Tongue (tissue), 1 donor: ENCODE measurements at regions not wholly inside any gene's neighbourhood (a gene's known extent, or its start where the extent isn't known, plus 50 kb on each side); places are given as distances from the start of the nearest gene placed in this dataset.

ENCODE experiments used
- DNase-seq: peaks from one replicate; pipeline ENCODE4 v3.0.0-alpha.2; 2015

DNA sequence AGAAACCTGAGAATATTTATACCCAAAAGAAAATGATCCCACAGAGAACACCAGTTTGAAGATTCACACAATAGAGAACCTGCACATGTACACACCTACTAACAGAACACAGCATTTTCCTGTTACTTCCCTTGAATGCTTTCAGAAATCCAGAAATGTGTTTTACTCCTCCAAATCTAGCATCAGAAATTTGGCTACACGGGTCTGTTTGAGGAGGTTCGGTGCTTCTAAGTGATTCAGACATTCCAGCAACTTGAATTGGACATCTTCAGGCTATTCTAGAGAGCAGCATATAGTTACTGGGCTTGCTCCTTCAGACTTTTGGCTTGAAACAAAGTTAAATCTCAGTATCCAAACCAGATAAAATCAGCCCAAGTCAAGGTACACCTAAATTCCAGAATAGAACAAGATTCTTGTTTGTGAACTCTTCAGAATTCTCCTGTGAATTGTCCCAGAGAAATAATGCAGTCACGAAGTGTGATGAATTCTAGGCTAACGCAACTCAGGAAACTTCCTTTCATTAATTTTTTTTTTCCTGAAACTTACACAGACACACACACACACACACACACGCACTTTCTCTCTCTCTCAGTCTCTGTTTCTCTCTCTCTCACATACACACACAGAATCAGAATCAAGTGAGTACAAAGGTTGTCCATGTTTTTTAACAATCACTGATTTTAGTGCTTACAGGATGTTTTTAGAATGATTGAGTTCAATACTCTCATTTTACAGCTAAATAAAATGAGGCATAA, 278.4 kb upstream of the SNX7 start:
- no peak for DNase-seq

DNA sequence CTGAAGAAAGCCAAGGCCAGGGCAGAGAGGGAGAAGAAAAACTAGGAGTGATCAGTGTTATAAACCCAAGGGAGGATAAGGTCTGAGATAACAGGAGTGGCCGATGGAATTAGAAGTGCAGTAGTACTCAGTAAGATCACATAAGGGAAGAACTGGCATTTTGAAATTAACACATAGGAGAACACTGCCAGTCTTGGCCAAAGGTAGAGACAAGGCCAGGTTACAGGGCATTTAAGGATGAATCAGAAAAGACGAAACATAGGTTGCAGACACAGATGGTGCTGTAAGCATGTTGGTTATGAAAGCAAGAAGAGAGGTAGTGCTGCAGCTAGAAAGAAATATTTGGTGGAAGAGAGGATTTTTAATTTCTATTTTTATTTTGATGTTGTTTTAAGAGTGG, 278.9 kb upstream of the SNX7 start:
- no peak for DNase-seq

DNA sequence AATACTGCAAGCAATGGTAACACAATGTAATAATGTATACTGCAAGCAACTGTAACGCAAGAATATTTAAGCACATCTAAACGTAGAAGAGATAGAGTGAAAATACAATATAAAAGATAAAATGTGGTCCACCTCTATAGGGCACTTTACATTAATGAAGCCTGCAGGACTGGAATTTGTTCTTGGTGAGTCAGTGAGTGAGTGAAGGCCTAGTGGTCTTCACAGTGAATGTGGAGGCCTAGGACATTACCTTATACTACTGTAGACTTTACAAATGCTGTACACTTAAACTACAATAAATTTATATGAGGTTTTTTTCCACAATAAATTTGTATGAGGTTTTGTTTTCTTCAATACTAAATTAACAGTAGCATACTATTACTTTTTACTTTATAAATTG, 287.4 kb upstream of the SNX7 start:
- DNase-seq = no peak

DNA sequence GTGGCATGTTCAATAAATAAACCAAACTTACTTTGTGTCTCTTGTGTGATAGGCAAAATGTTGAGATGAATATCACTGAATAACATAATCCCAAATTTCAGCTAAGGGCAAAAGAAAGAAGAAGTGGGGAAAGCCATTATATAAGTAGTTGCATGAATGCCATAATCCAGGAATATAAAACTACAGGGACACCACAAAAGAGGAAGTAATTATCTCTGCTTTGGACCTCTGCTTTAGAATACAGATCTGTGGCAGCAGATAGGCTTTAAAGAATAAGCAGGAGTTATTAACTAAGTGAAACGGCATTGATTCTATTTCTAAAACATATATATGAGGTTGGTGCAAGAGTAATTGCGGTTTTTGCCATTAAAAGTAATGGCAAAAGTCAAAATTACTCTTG, 288.5 kb upstream of the SNX7 start:
- no peak for DNase-seq

DNA sequence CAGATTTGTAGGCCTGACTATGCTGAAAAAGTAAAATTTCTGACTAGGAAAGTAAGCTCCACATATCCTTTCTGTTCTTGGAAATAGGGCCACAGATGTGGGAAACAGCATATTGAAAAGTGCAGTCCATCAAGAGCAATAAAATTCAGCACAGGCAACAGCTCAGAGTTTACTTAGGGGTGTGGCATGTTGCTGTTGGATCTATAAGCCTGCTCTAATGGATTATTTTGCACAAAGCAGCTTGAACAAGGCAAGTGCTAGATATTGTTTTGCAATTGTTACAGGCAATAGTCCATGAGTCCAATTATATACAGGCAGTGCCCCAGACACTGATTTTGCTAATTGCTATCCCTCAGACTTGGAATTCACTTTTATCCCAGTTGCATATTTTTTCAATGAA, 289.8 kb upstream of the SNX7 start:
- DNase-seq = no peak

DNA sequence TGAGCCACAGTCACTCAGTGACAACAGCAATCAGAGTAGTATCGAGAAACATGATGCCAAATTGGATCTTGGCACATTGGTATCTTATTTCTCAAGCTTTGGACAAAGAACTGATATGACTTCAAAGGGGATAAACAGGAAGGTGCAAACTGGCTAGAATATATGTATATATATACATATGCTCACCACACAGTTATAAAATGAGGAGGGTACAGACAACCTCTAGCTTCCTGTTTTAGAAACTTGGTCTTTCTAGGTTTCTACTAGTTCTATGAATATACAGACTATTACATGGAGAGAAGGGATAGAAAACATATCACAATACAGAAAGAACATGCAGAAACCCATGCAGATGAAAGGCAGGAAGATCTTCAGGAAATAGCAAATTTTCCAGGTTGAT, 292.1 kb upstream of the SNX7 start:
- DNase-seq = no peak

DNA sequence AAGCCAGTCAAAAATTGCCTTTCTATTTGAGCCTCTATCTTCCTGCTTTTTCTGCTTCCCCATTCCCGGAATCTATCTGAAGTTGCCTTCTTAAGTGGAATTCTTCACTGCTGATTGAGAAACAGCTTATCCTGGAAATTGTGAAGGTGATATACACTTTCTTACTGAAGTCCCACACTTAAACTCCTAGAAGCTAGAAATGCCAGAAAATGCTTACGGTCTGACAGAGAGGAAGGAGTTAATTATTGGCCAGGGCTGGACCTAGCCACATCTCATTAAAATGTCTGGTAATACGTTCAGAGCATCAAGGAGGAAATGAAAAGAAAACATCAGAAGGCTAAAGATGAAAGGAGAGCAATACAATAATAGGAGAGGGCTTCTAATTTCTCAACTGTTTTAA, 292.5 kb upstream of the SNX7 start:
- DNase-seq = no peak

DNA sequence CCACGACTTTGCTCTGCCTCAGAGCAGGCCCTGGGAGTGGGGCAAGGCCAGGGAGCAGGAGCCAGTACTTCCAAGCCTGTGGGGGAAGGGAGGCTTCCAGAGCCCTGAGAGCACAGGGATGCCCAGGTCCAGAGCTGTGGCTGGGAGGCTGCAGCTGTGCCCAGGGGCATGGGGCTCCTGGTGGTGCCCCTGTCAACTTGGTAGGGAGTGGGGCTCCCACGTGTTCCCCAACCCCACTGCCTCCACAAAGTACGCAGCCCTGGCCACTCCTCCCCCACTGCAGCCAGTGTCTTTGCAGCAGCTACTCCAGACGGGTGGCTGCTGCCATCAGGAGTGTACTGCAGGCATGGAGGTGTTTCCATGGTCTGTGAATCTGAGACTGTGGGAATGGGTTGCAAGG, 294.1 kb upstream of the SNX7 start:
- DNase-seq = no peak

DNA sequence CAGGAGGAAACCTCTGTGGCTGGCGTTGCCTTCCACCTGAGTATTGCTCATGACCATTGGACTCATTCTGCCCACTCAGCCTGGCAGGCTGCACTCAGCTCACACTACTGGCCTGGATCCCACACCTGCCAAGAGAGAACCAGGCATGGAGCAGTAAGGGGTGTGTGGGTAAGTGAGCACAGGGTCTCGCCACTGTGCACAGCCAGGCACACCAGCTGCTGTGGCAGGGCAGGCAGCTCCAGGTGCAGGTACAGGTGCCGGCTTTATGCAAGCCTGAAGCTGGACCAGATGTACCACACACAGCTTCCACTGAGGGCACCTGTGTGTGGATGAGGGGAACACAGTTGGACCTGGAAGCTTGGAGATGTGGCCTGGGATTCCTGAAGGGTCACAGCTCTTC, 295.2 kb upstream of the SNX7 start:
- no peak for DNase-seq

DNA sequence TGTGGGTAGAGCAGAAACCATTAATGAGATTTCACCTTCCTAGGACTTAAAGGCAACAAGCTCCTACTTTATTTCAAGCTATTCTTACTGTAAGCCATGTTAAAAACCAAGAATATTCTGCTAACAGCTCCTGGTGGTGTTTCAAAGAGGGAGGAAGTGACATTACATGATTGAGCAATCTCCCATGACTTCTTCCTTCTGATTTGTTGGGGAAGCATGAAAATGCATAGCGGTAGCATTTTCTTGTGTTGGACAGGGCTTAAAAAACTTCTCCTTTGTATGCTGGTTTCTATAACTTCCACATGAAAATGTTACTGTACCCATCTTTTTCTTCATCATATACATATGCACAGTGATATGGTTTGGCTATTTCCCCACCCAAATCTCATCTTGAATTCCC, 297.0 kb upstream of the SNX7 start:
- DNase-seq = no peak

DNA sequence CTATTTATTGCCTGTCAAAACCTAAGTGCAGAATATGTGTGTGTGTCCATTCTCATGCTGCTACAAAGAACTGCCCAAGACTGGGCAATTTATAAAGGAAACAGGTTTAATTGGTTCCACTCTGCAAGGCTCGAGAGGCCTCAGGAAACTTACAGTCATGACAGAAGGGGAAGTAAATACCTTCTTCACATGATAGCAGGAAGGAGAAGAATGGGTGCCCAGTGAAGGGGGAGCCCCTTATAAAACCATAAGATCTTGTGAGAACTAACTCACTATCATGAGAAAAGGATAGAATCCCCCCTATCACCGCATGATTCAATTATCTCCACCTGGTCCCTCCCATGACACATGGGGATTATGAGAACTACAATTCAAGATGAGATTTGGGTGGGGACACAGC, 300.7 kb upstream of the SNX7 start:
- DNase-seq = no peak

DNA sequence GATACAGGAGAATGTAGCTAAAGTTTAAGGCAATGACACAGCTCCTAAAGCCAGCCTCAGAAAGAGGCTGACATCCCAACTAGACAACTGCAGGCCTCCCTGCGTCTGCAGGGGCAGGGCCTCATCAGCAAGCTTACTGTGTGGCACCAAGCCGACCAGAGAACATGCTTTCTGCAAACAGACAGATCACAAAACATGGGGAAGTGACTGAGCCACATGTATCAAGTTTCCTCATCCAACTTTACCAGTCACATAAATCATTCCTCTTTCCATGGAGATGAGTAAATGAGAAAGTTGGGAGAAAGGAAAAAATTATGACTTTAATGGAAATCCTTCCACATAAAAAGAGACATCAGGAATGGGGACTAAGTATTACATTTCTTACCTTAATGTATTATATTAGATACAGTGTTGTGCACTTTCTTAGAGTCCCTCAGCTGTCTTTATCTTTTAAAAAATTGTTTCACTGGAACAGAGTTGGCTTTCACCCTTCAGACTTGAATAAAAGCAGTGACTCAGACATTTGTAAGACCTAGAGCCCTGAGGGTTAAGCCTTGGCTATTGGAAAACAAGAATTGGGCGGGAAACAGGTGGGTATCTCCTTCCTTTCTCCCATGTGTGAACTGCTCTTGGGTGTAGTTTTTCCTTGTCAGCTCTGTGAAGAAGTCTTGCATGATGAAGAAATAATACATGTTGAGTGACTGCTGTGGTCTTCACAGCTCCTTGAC, 305.7 kb upstream of the SNX7 start:
- DNase-seq = peak; percentile 31

DNA sequence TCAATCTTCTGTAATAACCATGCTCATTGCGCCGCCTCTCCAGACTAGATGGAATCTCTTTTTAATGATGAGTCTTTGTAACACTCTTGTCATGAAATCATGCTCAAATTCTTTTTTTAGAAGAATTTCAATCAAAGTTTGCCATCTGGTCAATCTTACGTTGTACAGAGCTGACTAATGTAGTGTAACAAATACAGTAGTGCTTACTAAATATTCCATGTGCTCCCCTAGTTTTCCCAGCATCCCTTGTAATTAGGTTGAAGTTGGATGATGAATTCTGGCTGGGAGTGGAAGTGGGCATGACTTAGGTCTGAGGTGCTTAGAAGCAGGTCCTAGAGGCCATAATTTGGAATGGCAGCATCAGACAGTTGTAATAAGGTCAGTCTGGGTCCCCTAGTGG, 309.1 kb upstream of the SNX7 start:
- DNase-seq = no peak

DNA sequence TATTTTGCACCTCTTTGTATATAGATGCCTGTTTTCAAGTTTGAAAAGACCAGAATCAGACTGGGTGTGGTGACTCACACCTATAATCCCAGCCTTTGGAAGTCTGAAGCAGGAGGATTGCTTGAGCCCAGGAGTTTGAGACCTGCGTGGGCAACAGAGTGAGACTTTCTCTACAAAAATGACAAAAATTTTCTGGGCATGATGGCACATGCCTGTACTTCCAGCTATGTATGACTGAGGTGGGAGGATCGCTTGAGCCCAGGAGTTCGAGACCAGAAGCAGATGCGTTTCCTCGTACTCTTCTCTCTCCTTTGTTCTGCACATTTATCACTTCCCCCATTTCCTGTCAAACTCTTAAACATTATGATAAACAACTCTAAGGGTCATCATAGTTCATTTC, 310.0 kb upstream of the SNX7 start:
- no peak for DNase-seq

DNA sequence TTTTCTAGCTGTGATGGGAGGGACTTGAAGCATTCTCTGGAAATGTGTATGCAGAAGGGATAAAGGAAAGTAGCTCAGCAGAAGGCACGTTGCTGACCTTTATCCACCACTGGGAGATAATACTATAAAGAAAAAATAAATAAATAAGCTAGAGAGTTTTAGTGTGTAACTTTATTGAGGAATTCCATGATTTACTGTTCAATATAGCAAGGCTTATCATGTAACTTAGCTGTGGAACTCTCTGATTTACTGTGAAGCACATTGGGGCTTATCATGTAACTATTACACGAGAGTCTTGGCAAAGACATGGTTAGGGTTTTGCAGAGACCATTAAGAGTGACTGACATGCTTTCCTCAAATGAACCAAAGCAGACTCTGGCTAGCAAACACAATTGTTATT, 316.1 kb upstream of the SNX7 start:
- no peak for DNase-seq

DNA sequence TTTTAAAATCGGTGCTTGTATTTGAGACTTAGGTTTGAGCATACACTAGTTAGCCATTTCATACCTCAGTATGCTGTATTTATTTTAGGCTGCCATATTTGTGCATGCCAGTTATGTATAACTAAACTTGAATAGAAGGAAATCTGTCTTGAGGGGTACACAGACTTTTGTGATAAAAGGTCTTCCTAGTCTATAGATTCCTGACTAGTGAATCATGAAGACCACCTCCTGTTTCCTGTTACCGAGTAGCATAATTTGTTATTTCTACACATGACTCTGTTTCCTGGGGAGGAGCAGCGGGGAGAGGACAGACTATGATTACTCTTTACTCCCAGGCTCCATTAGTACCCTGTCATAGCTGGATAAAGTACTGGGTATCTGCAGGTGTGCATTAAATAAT, 316.8 kb upstream of the SNX7 start:
- no peak for DNase-seq

DNA sequence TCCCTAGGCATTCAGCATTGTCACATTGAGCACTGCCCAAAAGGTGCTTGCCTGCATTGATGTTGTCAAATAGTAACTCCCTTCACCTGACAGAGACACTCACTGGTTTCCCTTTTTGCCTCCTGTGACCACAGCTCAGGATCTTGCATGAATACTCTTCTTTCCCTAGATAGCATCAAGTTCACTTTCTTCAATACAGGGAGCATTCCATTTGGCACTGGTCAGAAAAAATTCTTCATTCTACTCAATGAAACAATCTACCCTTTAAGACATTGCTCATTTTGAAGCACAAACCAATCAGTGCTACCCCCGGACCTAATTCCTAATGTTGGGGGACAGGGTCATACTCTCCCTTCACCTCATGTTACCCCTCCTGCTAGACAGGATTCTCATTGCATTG, 319.0 kb upstream of the SNX7 start:
- no peak for DNase-seq

DNA sequence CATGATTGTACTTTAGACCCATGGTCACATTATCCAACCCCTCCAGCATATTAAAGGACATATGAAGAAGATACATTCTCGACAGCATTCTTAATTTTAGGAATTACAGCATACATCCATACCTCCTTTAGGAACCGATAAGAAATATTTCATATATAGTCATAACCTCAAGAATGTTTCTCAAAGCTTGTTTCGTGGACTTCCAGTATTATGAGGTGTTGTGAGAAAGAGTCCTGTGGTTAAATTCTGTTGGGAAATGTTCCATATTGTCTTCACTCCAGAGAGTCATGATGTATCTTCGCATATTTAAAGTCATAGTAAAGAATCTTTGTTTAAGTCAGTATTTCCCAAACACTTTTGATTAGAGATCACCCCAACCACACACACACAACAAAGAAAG, 321.0 kb upstream of the SNX7 start:
- DNase-seq = no peak

DNA sequence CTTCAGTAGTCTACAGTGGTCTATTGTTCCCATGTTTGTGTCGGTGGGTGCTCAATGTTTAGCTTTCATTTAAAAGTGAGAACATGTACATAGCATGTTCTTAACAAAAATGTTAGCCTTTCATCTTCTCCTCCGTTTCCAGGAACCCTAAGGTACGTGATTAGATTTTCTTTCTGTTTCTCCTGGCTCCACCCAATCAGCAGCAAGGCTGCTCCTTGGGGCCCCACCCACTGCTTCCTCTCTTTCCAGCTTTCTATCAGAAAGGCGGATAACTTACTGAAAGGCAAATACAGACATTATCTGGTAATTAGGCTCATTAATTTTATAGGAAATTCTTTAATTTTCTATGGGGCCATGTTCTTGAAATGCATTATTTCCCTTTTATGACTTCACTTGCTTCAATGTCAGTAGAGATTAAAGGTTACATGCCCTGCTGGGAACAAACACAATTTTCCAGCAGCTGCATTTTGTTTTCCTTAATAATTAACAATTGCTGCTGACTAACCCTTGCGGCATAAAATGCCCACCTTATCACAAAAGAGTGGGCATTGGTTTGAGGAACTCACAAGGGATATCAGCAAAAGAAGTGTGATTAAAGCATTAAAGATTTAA, 324.9 kb upstream of the SNX7 start:
- DNase-seq = no peak

DNA sequence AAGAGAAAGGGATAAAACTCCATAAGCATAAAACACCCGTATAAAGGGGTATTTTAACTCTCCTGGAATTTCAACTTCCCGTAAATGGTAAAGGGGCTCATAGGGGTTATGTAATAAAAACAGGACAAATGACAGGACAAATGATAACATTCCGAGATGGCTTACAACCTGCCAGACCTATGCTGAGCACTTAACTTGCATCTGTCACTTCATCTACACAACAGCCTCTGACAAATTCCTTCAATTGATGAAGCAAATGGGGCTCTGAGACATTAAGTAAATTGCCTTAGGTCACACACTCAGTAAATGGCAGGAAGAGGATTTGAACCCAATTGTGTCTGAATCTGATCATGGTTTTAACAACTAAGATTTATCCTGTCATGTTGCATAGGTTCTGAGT, 327.6 kb upstream of the SNX7 start:
- DNase-seq = no peak

DNA sequence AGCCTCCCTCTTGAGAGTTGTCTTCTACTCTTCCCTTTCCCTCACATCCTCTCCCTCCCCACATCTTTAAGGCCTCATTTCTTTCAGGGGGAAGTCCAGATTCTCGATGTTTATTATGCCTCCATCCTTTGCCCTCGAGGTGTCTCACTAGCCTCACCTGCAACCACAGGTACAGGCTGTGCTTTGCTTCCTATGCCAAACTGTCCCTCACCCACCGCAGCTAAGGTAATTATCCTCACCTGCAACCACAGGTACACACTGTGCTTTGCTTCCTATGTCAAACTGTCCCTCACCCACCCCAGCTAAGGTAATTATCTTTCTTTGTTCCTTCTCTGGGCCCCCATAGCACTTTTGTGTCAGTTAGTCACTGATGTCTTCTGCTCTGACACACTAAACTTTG, 328.1 kb upstream of the SNX7 start:
- DNase-seq = no peak

DNA sequence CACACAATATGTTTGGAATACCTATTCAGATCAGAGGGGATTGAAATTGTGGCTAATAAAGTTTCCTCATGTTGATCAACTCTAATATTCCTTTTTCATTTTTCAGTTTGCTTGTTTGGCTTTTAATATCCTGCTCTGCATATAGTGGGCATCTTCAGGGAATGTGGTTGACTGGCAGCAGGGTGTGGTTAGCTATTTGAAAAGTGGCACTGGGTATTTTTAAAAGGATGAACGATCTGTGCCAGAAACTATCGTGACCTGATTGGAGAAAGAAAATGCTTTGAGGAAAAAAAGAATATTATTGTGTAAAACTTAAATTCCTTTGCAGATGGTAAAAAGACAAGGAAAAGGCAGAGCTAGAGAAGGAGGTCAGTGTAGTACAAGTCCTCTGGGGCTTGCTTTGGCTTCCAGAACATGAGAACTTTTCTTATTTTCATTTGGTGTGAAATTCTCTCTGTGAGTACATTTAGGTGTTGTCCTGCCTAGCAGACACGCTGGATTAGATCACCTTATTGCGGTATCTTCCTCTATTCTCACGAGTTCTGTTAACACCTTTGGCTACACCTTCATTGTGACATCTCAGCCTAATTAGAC, 329.7 kb upstream of the SNX7 start:
- DNase-seq = no peak

DNA sequence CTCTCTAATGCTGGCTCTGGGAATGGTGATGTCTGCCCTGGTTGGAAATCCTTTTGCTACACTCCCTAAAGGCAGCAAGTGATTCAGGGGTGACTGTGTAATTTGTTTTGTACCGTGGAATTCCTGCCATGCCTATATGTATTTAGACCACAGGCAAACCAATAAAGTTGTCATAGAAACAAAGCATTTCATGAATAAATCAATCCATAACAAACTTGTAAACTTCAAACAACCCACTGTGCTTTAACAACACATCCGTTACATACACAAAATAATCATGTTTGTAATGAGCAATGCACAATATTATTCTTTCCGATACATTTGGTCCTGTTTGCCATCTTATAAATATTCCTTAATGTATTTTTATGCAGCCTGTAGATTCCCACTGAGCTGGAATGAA, 330.3 kb upstream of the SNX7 start:
- peak; percentile 34 for DNase-seq

DNA sequence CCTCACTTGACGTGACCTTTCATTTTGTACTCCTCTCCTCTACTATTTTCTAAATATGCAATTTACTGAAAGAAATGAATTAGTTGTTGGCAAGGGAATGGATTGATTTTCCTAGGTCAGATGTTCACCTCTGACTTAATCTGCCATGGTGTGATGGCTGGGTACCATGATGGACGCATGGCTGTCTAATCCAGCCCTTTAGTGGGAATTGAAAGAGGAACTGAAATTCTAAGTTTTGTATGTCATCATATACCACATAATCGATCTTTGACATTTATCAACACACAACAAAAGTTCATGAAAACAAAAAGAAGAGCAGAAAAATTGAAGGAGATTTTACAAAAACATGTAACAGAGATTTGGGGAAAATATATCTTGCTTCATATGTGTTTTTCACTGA, 331.3 kb upstream of the SNX7 start:
- no peak for DNase-seq
